NOMO-1 treated with DMSO at 0.1 percent for 48 hours (cell line): ENCODE measurements at regions not wholly inside any gene's neighbourhood (a gene's known extent, or its start where the extent isn't known, plus 50 kb on each side); places are given as distances from the start of the nearest gene placed in this dataset.
A peak's percentile ranks its signal among the peaks of the same experiment; 100 is the strongest.

ENCODE experiments used
- DNase-seq: peaks from one replicate; lab custom pipeline; 2025; ENCODE audit not compliant: unreplicated experiment; lab: John Stamatoyannopoulos, UW

- peak; percentile 72 for DNase-seq
Observed at GRCh38 chr3:3745693-3746092, 53.5 kb upstream of the LRRN1 start.

GRCh38 chr3:3744826-3745225, 54.4 kb upstream of the LRRN1 start:
- no peak for DNase-seq

GRCh38 chr3:3743754-3744153, 55.5 kb upstream of the LRRN1 start:
- no peak for DNase-seq

GRCh38 chr3:3740061-3740460, 59.2 kb upstream of the LRRN1 start:
- no peak for DNase-seq

- no peak for DNase-seq
Observed at GRCh38 chr3:3739330-3740060, 59.7 kb upstream of the LRRN1 start.

- no peak for DNase-seq
Observed at GRCh38 chr3:3737531-3737930, 61.7 kb upstream of the LRRN1 start.

GRCh38 chr3:3735919-3736318, 63.3 kb upstream of the LRRN1 start:
- no peak for DNase-seq

- no peak for DNase-seq
Observed at GRCh38 chr3:3734881-3735280, 64.3 kb upstream of the LRRN1 start.

- no peak for DNase-seq
Observed at GRCh38 chr3:3729261-3729660, 70.0 kb upstream of the LRRN1 start.

- DNase-seq: no peak
Observed at GRCh38 chr3:3726549-3726948, 72.7 kb upstream of the LRRN1 start.

- no peak for DNase-seq
Observed at GRCh38 chr3:3714572-3714971, 84.7 kb upstream of the LRRN1 start.

GRCh38 chr3:3712971-3713370, 86.3 kb upstream of the LRRN1 start:
- DNase-seq: no peak

- DNase-seq: no peak
Observed at GRCh38 chr3:3708769-3709115, 90.5 kb upstream of the LRRN1 start.

GRCh38 chr3:3707858-3708768, 91.1 kb upstream of the LRRN1 start:
- no peak for DNase-seq

- no peak for DNase-seq
Observed at GRCh38 chr3:3705090-3705775, 94.0 kb upstream of the LRRN1 start.

GRCh38 chr3:3701949-3702348, 97.3 kb upstream of the LRRN1 start:
- no peak for DNase-seq

- DNase-seq: no peak
Observed at GRCh38 chr3:3699816-3700633, 99.2 kb upstream of the LRRN1 start.

- no peak for DNase-seq
Observed at GRCh38 chr3:3699407-3699806, 99.8 kb upstream of the LRRN1 start.

- no peak for DNase-seq
Observed at GRCh38 chr3:3696345-3696744, 102.9 kb upstream of the LRRN1 start.

GRCh38 chr3:3693593-3693992, 105.6 kb upstream of the LRRN1 start:
- no peak for DNase-seq
